CD4-positive, alpha-beta T cell (primary cell): ENCODE measurements at regions not wholly inside any gene's neighbourhood (a gene's known extent, or its start where the extent isn't known, plus 50 kb on each side); places are given as distances from the start of the nearest gene placed in this dataset.

Source experiments
- ATAC-seq: fragments of 200-7000 bp; cut with Tn5 transposase; one replicate; pipeline ENCODE4 v1.10.0; 2022; ENCODE audit warnings: mild to moderate bottlenecking; ENCODE audit not compliant: poor library complexity
- CTCF ChIA-PET: fragments of 350-600 bp; sonication (Branson Sonifier 250); formaldehyde crosslinking; loops from one replicate; lab custom pipeline; 2021; ENCODE audit warnings: antibody characterized with exemption, inconsistent platforms; lab: Charles Lee
- POLR2A ChIA-PET: fragments of 350-600 bp; sonication (Branson Sonifier 250); formaldehyde crosslinking; loops from one replicate; lab custom pipeline; 2021; ENCODE audit warnings: antibody characterized with exemption, inconsistent platforms; lab: Charles Lee
- DNase-seq, 14 experiments: peaks; one replicate each; pipeline ENCODE4 v3.0.0-alpha.2; 2013 to 2020; ENCODE audit warnings: mixed read lengths in 2 of 14
- H3K27ac ChIP-seq, 2 donors: one replicate each; pipeline versions ENCODE4 v1.5.1 to v1.7.0; 2013; ENCODE audit warnings: low read length in 2 of 2, low read depth in 1 of 2, mild to moderate bottlenecking in 1 of 2
- H3K27me3 ChIP-seq, 2 experiments: 1 replicate in 1 of 2; 2 replicates in 1 of 2; pipeline versions ENCODE4 v1.6.1 to v1.7.0; 2013; ENCODE audit warnings: low read length in 2 of 2, control low read depth in 1 of 2, mild to moderate bottlenecking in 1 of 2, moderate library complexity in 1 of 2; ENCODE audit not compliant: insufficient read depth in 2 of 2, control insufficient read depth in 1 of 2
- H3K36me3 ChIP-seq: one replicate; pipeline ENCODE4 v1.6.1; 2013; ENCODE audit warnings: low read length, control low read depth; ENCODE audit not compliant: insufficient read depth
- H3K4me1 ChIP-seq: one replicate; pipeline ENCODE4 v1.6.1; 2013; ENCODE audit warnings: low read length, control low read depth; ENCODE audit not compliant: insufficient read depth
- H3K4me3 ChIP-seq: one replicate; pipeline ENCODE4 v1.5.1; 2013; ENCODE audit warnings: mild to moderate bottlenecking, low read length, moderate library complexity
- H3K9me3 ChIP-seq, 2 experiments: 1 replicate in 1 of 2; 2 replicates in 1 of 2; pipeline versions ENCODE4 v1.6.1 to v1.7.0; 2013; ENCODE audit warnings: low read length in 2 of 2, mild to moderate bottlenecking in 2 of 2, control low read depth in 1 of 2, moderate library complexity in 1 of 2; ENCODE audit not compliant: control insufficient read depth in 1 of 2, insufficient read depth in 1 of 2
- H3K27ac Mint-ChIP-seq: one replicate; pipeline ENCODE4 v1.8.0; 2020; ENCODE audit warnings: mixed read lengths
- H3K27me3 Mint-ChIP-seq: one replicate; pipeline ENCODE4 v1.8.0; 2021; ENCODE audit warnings: mixed read lengths
- H3K36me3 Mint-ChIP-seq: one replicate; pipeline ENCODE4 v1.8.0; 2021; ENCODE audit warnings: low read depth, mixed read lengths
- H3K4me1 Mint-ChIP-seq: one replicate; pipeline ENCODE4 v1.8.0; 2021; ENCODE audit warnings: low read depth, mixed read lengths
- H3K4me3 Mint-ChIP-seq: one replicate; pipeline ENCODE4 v1.8.0; 2020; ENCODE audit warnings: mild to moderate bottlenecking, mixed read lengths
- H3K9me3 Mint-ChIP-seq: one replicate; pipeline ENCODE4 v1.8.0; 2020; ENCODE audit warnings: mixed read lengths
- CTCF ChIP-seq: fragments of 200-600 bp; IDR thresholded peaks from one replicate; pipeline ENCODE4 v1.8.0; 2022; ENCODE audit warnings: antibody characterized with exemption, mild to moderate bottlenecking
- intact Hi-C, 2 experiments: fragments of 100-400 bp; cut with DNase I in 1 of 2; cut with micrococcal nuclease in 1 of 2; formaldehyde crosslinking; loops; one replicate each; pipeline versions ENCODE4 v1.15.1 to v1.9.0; 2023 to 2025; cut with DNase I, micrococcal nuclease

- DNase-seq (no peak), ATAC-seq (no peak)
- CTCF ChIA-PET: no interaction called here
- POLR2A ChIA-PET: no interaction called here
- Histone ChIP-seq H3K9me3 (no peaks in the 10 kb centered on the region), H3K36me3 (no peaks in the 10 kb centered on the region), H3K4me3 (no peak overlapping the region), H3K27ac (no peak overlapping the region), H3K4me1 (no peaks in the 10 kb centered on the region), H3K27me3 (no peaks in the 10 kb centered on the region)
- intact Hi-C loops: no loop called here
- no peak overlapping the region for H3K4me3 Mint-ChIP-seq
- no peak for TF ChIP-seq CTCF
- H3K4me1 Mint-ChIP-seq: no peaks in the 10 kb centered on the region
- H3K27ac Mint-ChIP-seq: no peak overlapping the region
- H3K36me3 Mint-ChIP-seq: no peaks in the 10 kb centered on the region
- no peaks in the 10 kb centered on the region for H3K9me3 Mint-ChIP-seq
- no peaks in the 10 kb centered on the region for H3K27me3 Mint-ChIP-seq
Measured at GRCh38 chr4:15317246-15317645, 110.6 kb upstream of the C1QTNF7 start.

GRCh38 chr4:15318621-15319348 is 109.0 kb upstream of the C1QTNF7 start:
- Mint-ChIP-seq H3K4me3 (no peak overlapping the region), H3K9me3 (no peaks in the 10 kb centered on the region), H3K36me3 (no peaks in the 10 kb centered on the region), H3K4me1 (no peaks in the 10 kb centered on the region), H3K27me3 (peaks cover 4% of the 10 kb centered on the region), H3K27ac (no peak overlapping the region)
- no peak for TF ChIP-seq CTCF
- ATAC-seq (no peak), DNase-seq (no peak)
- H3K27me3 ChIP-seq: no peaks in the 10 kb centered on the region
- no peaks in the 10 kb centered on the region for H3K36me3 ChIP-seq
- H3K4me3 ChIP-seq: no peak overlapping the region
- no peaks in the 10 kb centered on the region for H3K4me1 ChIP-seq
- H3K9me3 ChIP-seq: no peaks in the 10 kb centered on the region
- CTCF ChIA-PET: no interaction called here
- intact Hi-C loops: no loop called here
- H3K27ac ChIP-seq: no peak overlapping the region
- POLR2A ChIA-PET: no interaction called here

- DNase-seq (no peak), ATAC-seq (no peak)
- ChIA-PET CTCF (no interaction called here), POLR2A (no interaction called here)
- intact Hi-C loops: no loop called here
- Histone ChIP-seq H3K9me3 (no peaks in the 10 kb centered on the region), H3K4me1 (no peaks in the 10 kb centered on the region), H3K36me3 (no peaks in the 10 kb centered on the region), H3K4me3 (no peak overlapping the region), H3K27ac (no peak overlapping the region), H3K27me3 (no peaks in the 10 kb centered on the region)
- no peak for TF ChIP-seq CTCF
- no peaks in the 10 kb centered on the region for H3K9me3 Mint-ChIP-seq
- H3K36me3 Mint-ChIP-seq: no peaks in the 10 kb centered on the region
- no peaks in the 10 kb centered on the region for H3K4me1 Mint-ChIP-seq
- H3K4me3 Mint-ChIP-seq: no peak overlapping the region
- no peak overlapping the region for H3K27ac Mint-ChIP-seq
- H3K27me3 Mint-ChIP-seq: peaks cover 6% of the 10 kb centered on the region
Measured at GRCh38 chr4:15320121-15320678, 107.6 kb upstream of the C1QTNF7 start.
